Neural cell (in vitro differentiated cells): ENCODE measurements at regions not wholly inside any gene's neighbourhood (a gene's known extent, or its start where the extent isn't known, plus 50 kb on each side); places are given as distances from the start of the nearest gene placed in this dataset.

Source experiments
- H2AFZ ChIP-seq: fragments of 200-600, 300-800 bp; sonication (generic), shearing (Covaris generic); 2 replicates; pipeline ENCODE4 v1.6.0; 2014; ENCODE audit warnings: low read depth, mild to moderate bottlenecking, antibody characterized with exemption, low read length, moderate library complexity
- H3F3A ChIP-seq: fragments of 200-600 bp; shearing (Covaris generic); 2 replicates; pipeline ENCODE4 v1.6.1; 2016; ENCODE audit warnings: mild to moderate bottlenecking, moderate library complexity, mixed read lengths, antibody characterized with exemption, low read length; ENCODE audit not compliant: insufficient read depth, poor library complexity, severe bottlenecking
- H3K27ac ChIP-seq: fragments of 200-600, 300-800 bp; sonication (generic), shearing (Covaris generic); 2 replicates; pipeline ENCODE4 v1.5.1; 2014; ENCODE audit warnings: mild to moderate bottlenecking, low read length, moderate library complexity
- H3K27me3 ChIP-seq: fragments of 300-800, 200-600 bp; sonication (generic), shearing (Covaris generic); 2 replicates; pipeline ENCODE4 v1.6.0; 2014; ENCODE audit warnings: mild to moderate bottlenecking, low read depth, low read length, moderate library complexity; ENCODE audit not compliant: insufficient read depth
- H3K36me3 ChIP-seq: fragments of 300-800, 200-600 bp; sonication (generic), shearing (Covaris generic); 2 replicates; pipeline ENCODE4 v1.5.1; 2014; ENCODE audit warnings: mild to moderate bottlenecking, antibody characterized with exemption, low read length, moderate library complexity; ENCODE audit not compliant: insufficient read depth
- H3K4me2 ChIP-seq: fragments of 300-800, 200-600 bp; sonication (generic), shearing (Covaris generic); 2 replicates; pipeline ENCODE4 v1.6.0; 2014; ENCODE audit warnings: mild to moderate bottlenecking, low read length
- H3K4me3 ChIP-seq: fragments of 300-800, 200-600 bp; sonication (generic), shearing (Covaris generic); 2 replicates; pipeline ENCODE4 v1.5.1; 2014; ENCODE audit warnings: mild to moderate bottlenecking, low read length, moderate library complexity
- H3K79me2 ChIP-seq: fragments of 200-600 bp; shearing (Covaris generic); replicated peaks from 2 replicates; pipeline ENCODE4 v1.6.0; 2014; ENCODE audit warnings: mild to moderate bottlenecking, low read length, moderate library complexity; ENCODE audit not compliant: insufficient read depth
- H3K9ac ChIP-seq: fragments of 300-800, 200-600 bp; sonication (generic), shearing (Covaris generic); 2 replicates; pipeline ENCODE4 v1.6.1; 2016; ENCODE audit warnings: mild to moderate bottlenecking, low read length, mixed read lengths
- H3K9me2 ChIP-seq: fragments of 200-600 bp; shearing (Covaris generic); 2 replicates; pipeline ENCODE4 v1.6.1; 2016; ENCODE audit warnings: mild to moderate bottlenecking, low read length, mixed read lengths; ENCODE audit not compliant: insufficient read depth
- H3K9me3 ChIP-seq: fragments of 200-600, 300-800 bp; sonication (generic), shearing (Covaris generic); 2 replicates; pipeline ENCODE4 v1.6.1; 2016; ENCODE audit warnings: mild to moderate bottlenecking, mixed run types, low read length, moderate library complexity, mixed read lengths
- H4K20me1 ChIP-seq: fragments of 200-600 bp; shearing (Covaris generic); 2 replicates; pipeline ENCODE4 v1.6.1; 2016; ENCODE audit warnings: mild to moderate bottlenecking, mixed run types; ENCODE audit not compliant: insufficient read depth
- EP300 ChIP-seq: fragments of 450-650 bp; conservative IDR thresholded peaks from 2 replicates; pipeline ENCODE4 v1.6.1; 2014; ENCODE audit warnings: antibody characterized with exemption, mild to moderate bottlenecking, moderate library complexity; ENCODE audit not compliant: poor library complexity, severe bottlenecking
- EZH2 ChIP-seq: fragments of 200-600, 300-800 bp; shearing (Covaris generic), sonication (generic); IDR thresholded peaks from 2 replicates; pipeline ENCODE4 v1.6.1; 2014; ENCODE audit warnings: antibody characterized with exemption, low read length, borderline replicate concordance, mild to moderate bottlenecking; ENCODE audit not compliant: insufficient read depth, poor library complexity, severe bottlenecking
- MXI1 ChIP-seq: fragments of 450-650 bp; conservative IDR thresholded peaks from 2 replicates; pipeline ENCODE4 v1.6.1; 2014; ENCODE audit warnings: antibody characterized with exemption, mild to moderate bottlenecking; ENCODE audit not compliant: poor library complexity, severe bottlenecking
- POLR2AphosphoS5 ChIP-seq: IDR thresholded peaks from 2 replicates; pipeline ENCODE4 v1.6.1; 2012
- RAD21 ChIP-seq: fragments of 450-650 bp; conservative IDR thresholded peaks from 2 replicates; pipeline ENCODE4 v1.6.1; 2014; ENCODE audit warnings: antibody characterized with exemption, mild to moderate bottlenecking, moderate library complexity
- SMC3 ChIP-seq: fragments of 450-650 bp; conservative IDR thresholded peaks from 2 replicates; pipeline ENCODE4 v1.6.1; 2014; ENCODE audit warnings: antibody characterized with exemption, mild to moderate bottlenecking, moderate library complexity; ENCODE audit not compliant: poor library complexity
- TAF1 ChIP-seq: IDR thresholded peaks from 2 replicates; pipeline ENCODE4 v1.6.1; 2012; ENCODE audit warnings: low read depth
- TF ChIP-seq, protein P1 (sequence below): fragments of 450-650 bp; IDR thresholded peaks from 2 replicates; pipeline ENCODE4 v1.5.1; 2014; ENCODE audit warnings: antibody characterized with exemption, mild to moderate bottlenecking, moderate library complexity; ENCODE audit not compliant: poor library complexity, severe bottlenecking
- TF ChIP-seq, protein P2 (sequence below): IDR thresholded peaks from 2 replicates; pipeline ENCODE4 v1.6.1; 2012; ENCODE audit warnings: borderline replicate concordance

DNA sequence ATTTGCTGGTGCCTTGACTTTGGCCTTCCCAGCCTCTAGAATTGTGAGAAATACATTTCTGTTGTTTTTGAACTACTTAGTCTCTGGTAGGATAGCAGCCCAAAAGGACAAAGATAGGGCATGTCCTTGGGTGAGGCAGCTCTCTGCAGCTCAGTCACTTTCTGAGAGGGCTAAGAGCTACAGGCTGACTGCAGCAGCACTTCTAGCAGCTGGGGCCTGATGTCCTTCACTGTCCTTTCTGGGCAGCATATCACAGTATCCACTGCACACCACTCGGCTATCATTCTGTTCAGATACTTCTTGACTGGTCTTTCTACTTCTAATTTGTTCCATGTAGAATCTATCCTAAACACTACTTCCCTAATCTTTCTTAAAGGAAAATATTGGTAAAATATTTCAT, 68.5 kb upstream of the CLDN10 start:
- no peaks in the 10 kb centered on the region for H3K9me3 ChIP-seq

DNA sequence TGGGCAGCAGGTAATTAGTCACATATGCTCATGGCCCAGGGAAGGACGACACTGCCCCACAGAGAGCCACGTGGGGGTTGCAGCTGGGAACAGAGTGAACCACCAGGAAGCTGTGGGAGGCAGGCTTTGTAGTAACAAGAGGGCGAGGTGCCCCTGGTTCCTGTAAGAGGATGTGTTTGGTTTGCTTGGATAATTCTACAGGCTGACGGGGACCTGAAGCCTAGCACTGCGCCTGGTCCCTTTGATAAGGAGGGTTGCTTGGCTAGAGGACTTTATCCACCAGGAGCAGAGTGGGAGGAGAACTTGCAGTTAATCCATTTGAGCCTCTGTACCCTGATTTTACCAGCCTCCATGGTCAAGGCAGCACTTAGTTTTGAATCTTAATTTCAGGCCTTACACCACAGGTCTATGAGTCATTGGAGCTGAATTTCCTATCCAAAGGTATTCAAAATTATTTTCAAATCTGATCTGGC, 67.4 kb upstream of the CLDN10 start:
- no peak for TF ChIP-seq MXI1
- no peak for TF ChIP-seq EZH2
- H3K4me2 ChIP-seq: no peak overlapping the region
- no peaks in the 10 kb centered on the region for H4K20me1 ChIP-seq
- no peaks in the 10 kb centered on the region for H3K9me2 ChIP-seq
- no peak overlapping the region for H3K27ac ChIP-seq
- H3K9me3 ChIP-seq: no peaks in the 10 kb centered on the region
- no peaks in the 10 kb centered on the region for H3K36me3 ChIP-seq
- no peak overlapping the region for H3K4me3 ChIP-seq
- no peak overlapping the region for H2AFZ ChIP-seq
- no peaks in the 10 kb centered on the region for H3K27me3 ChIP-seq
- no peak overlapping the region for H3K9ac ChIP-seq
- H3F3A ChIP-seq: no peaks in the 10 kb centered on the region
- no peaks in the 10 kb centered on the region for H3K79me2 ChIP-seq

More for the DNA sequence above, 68.5 kb upstream of the CLDN10 start:
- H4K20me1 ChIP-seq: no peaks in the 10 kb centered on the region
- H3K27ac ChIP-seq: no peak overlapping the region
- no peak overlapping the region for H3K4me3 ChIP-seq
- H2AFZ ChIP-seq: no peak overlapping the region
- H3K4me2 ChIP-seq: no peak overlapping the region
- no peak for TF ChIP-seq SMC3
- no peak for TF ChIP-seq POLR2AphosphoS5
- TF ChIP-seq TAF1: no peak
- TF ChIP-seq EP300: no peak
- no peak for TF ChIP-seq MXI1
- no peak for TF ChIP-seq RAD21
- TF ChIP-seq, protein P1, sequence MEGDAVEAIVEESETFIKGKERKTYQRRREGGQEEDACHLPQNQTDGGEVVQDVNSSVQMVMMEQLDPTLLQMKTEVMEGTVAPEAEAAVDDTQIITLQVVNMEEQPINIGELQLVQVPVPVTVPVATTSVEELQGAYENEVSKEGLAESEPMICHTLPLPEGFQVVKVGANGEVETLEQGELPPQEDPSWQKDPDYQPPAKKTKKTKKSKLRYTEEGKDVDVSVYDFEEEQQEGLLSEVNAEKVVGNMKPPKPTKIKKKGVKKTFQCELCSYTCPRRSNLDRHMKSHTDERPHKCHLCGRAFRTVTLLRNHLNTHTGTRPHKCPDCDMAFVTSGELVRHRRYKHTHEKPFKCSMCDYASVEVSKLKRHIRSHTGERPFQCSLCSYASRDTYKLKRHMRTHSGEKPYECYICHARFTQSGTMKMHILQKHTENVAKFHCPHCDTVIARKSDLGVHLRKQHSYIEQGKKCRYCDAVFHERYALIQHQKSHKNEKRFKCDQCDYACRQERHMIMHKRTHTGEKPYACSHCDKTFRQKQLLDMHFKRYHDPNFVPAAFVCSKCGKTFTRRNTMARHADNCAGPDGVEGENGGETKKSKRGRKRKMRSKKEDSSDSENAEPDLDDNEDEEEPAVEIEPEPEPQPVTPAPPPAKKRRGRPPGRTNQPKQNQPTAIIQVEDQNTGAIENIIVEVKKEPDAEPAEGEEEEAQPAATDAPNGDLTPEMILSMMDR: no peak
- no peak for TF ChIP-seq EZH2
- TF ChIP-seq, protein P2, sequence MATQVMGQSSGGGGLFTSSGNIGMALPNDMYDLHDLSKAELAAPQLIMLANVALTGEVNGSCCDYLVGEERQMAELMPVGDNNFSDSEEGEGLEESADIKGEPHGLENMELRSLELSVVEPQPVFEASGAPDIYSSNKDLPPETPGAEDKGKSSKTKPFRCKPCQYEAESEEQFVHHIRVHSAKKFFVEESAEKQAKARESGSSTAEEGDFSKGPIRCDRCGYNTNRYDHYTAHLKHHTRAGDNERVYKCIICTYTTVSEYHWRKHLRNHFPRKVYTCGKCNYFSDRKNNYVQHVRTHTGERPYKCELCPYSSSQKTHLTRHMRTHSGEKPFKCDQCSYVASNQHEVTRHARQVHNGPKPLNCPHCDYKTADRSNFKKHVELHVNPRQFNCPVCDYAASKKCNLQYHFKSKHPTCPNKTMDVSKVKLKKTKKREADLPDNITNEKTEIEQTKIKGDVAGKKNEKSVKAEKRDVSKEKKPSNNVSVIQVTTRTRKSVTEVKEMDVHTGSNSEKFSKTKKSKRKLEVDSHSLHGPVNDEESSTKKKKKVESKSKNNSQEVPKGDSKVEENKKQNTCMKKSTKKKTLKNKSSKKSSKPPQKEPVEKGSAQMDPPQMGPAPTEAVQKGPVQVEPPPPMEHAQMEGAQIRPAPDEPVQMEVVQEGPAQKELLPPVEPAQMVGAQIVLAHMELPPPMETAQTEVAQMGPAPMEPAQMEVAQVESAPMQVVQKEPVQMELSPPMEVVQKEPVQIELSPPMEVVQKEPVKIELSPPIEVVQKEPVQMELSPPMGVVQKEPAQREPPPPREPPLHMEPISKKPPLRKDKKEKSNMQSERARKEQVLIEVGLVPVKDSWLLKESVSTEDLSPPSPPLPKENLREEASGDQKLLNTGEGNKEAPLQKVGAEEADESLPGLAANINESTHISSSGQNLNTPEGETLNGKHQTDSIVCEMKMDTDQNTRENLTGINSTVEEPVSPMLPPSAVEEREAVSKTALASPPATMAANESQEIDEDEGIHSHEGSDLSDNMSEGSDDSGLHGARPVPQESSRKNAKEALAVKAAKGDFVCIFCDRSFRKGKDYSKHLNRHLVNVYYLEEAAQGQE: no peak
- H3F3A ChIP-seq: no peaks in the 10 kb centered on the region
- H3K9me2 ChIP-seq: no peaks in the 10 kb centered on the region
- H3K9ac ChIP-seq: no peak overlapping the region
- H3K79me2 ChIP-seq: no peaks in the 10 kb centered on the region
- H3K27me3 ChIP-seq: no peaks in the 10 kb centered on the region
- H3K36me3 ChIP-seq: no peaks in the 10 kb centered on the region
